ENCODE measurements at regions not wholly inside any gene's neighbourhood (a gene's known extent, or its start where the extent isn't known, plus 50 kb on each side); places are given as distances from the start of the nearest gene placed in this dataset.

- Histone ChIP-seq H2AFZ (ENCODE audit: low read length) (no peak overlapping the region), H3K9ac (ENCODE audit: extremely low read depth, insufficient read length, low read length) (no peak overlapping the region), H3K23ac (ENCODE audit: insufficient read length, low read depth, low read length) (no peak overlapping the region), H3K79me2 (ENCODE audit: insufficient read depth, low read length) (no peaks in the 10 kb centered on the region), H2BK20ac (ENCODE audit: low read depth, low read length, poor library complexity, severe bottlenecking) (no peak overlapping the region), H2BK5ac (ENCODE audit: insufficient read length, low read length) (no peak overlapping the region), H3K27me3 (ENCODE audit: insufficient read depth, low read length) (no peaks in the 10 kb centered on the region), H3K27ac (ENCODE audit: insufficient read length, low read depth, low read length) (no peak overlapping the region), H4K91ac (ENCODE audit: insufficient read length, low read depth, low read length) (no peak overlapping the region), H3K18ac (ENCODE audit: insufficient read length, low read depth, low read length) (no peak overlapping the region), H2BK120ac (ENCODE audit: low read depth, low read length, poor library complexity, severe bottlenecking) (no peak overlapping the region), H3K14ac (ENCODE audit: insufficient read depth, low read length) (no peak overlapping the region), H4K20me1 (ENCODE audit: control insufficient read depth, insufficient read depth, insufficient read length) (no peaks in the 10 kb centered on the region), H3K4me1 (ENCODE audit: insufficient read depth, low read length) (no peaks in the 10 kb centered on the region), H3K79me1 (ENCODE audit: insufficient read depth, low read depth, low read length, poor library complexity, severe bottlenecking) (no peaks in the 10 kb centered on the region), H3K9me3 (ENCODE audit: control insufficient read depth, low read depth, low read length) (no peaks in the 10 kb centered on the region), H3T11ph (ENCODE audit: low read length) (no peak overlapping the region), H2BK15ac (ENCODE audit: low read depth, low read length) (no peak overlapping the region), H4K5ac (ENCODE audit: insufficient read length, low read depth, low read length) (no peak overlapping the region), H3K4me2 (ENCODE audit: insufficient read depth, insufficient read length, low read length) (no peak overlapping the region), H3K56ac (ENCODE audit: insufficient read length, low read depth, low read length) (no peak overlapping the region), H4K8ac (replicated peaks; ENCODE audit: insufficient read length, low read depth, low read length) (no peak overlapping the region), H2BK12ac (ENCODE audit: insufficient read length, low read depth, low read length) (no peak overlapping the region), H2AK5ac (ENCODE audit: insufficient read length, low read length) (no peak overlapping the region), H3K4ac (ENCODE audit: low read depth, low read length) (no peak overlapping the region), H3K23me2 (ENCODE audit: insufficient read length, low read depth, low read length, poor library complexity, severe bottlenecking) (no peaks in the 10 kb centered on the region)
- Mint-ChIP-seq H3K27ac (no peak overlapping the region), H3K27me3 (ENCODE audit: low read depth) (no peaks in the 10 kb centered on the region), H3K36me3 (ENCODE audit: insufficient read depth in 1 of 3, low read depth in 3 of 3) (no peaks in the 10 kb centered on the region), H3K9me3 (no peaks in the 10 kb centered on the region), H3K4me1 (no peaks in the 10 kb centered on the region), H3K4me3 (no peak overlapping the region)
- TF ChIP-seq CTCF (conservative IDR thresholded peaks at IDR 0.05) = no peak
- no peak for DNase-seq
- WGBS (ENCODE audit: extremely low coverage, insufficient read length, low lambda C conversion rate) = no CpG with 5 or more reads among the region's 2 CpGs
These were observed 86.3 kb downstream of the C6orf118 start for GRCh38 chr6:165223101-165223500.

All from H9 (cell line).